ENCODE measurements at regions not wholly inside any gene's neighbourhood (a gene's known extent, or its start where the extent isn't known, plus 50 kb on each side); places are given as distances from the start of the nearest gene placed in this dataset.

DNA sequence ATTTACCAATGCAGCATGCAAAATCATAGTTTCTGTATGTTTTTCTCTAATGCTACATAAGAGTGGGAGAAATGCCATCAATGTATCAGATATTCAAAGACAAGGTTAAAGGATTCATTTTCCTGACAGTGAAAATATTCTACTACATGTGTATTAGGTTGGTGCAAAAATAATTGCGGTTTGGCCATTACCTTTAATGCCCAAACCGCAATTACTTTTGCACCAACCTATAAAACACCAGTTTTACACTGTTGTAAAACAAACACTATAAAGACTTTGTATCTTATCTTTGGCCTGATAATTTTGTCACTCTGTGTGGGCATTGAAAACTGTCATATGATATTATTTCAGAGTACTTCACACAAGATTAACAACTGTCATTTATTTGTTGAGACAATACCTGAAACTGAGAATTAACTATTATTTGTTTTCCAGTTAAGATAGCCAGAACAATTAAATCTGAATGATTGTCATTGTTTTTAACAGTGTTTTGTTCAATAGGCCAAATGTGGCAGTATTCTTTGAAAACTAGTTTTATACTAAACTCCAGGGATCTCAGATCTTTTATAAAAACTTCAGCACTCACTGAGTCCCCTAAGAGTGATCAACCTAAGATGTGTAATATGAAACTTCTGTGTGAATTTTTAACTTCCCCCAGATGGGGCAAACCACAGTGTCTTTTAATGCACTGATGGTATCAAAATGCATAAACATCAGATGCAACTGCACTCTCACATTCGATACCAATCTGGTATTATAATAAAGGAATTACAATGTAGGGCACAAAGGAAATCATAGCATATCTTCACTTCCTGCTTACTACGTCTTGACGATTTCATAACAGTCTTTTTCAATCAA is 53.8 kb upstream of the FBN2 start:
- DNase-seq = peak; percentile 32

DNA sequence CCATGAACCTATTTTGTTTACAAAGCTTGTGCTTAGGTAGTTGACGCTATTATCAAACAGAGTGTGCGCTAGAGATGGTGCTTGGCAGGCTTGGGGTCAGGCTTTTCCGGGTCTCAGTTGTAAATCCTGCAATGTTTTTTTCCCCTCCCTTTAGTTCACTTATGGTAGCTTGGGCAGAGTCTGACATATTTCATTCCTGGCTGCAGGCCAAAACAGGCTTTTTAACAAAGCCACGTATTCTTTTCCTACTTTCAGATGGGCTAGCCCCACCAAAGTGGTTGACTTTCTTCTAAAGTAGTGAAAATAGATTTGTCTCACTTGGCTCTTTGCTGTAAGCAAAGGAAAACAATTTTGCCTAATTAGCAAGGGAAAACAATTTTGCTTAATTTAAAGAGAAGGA is 58.0 kb upstream of the FBN2 start:
- DNase-seq = peak; percentile 46

DNA sequence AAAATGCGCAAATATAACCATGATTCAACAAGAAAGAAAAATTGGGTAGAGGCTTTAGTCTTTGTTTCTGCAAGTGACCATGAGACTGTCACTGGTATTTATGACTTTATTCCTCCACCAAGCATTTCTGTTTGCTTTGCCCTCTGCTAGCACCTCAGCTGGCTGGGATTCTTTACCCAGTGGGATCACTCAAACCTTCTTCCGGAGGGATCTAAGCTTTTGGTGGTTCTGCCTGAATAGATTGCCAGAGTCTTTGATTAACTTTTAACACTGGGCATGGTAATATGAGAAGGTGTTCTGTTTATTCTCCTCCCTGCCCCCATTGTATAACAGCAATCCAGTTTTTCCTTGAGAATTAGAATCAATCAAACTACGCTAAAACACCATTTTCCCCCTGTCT is 59.1 kb upstream of the FBN2 start:
- no peak for DNase-seq

DNA sequence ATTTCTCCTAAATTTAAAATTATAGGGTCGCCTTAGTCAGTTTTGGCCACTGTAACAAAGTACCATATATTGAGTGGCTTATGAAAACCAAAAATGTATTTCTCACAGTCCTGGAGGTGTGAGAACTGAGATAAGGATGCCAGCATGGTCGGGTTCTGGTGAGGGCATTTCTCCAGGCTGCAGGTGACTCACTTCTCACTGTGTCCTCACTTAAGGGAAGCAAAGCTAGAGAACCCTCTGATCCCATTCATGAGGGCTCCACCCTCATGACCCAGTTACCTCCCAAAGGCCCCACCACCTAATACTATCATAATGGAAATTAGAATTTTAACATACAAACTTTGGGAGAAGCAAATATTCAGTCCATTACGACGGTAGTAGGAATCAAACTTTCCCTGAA is 75.1 kb upstream of the FBN2 start:
- no peak for DNase-seq

DNA sequence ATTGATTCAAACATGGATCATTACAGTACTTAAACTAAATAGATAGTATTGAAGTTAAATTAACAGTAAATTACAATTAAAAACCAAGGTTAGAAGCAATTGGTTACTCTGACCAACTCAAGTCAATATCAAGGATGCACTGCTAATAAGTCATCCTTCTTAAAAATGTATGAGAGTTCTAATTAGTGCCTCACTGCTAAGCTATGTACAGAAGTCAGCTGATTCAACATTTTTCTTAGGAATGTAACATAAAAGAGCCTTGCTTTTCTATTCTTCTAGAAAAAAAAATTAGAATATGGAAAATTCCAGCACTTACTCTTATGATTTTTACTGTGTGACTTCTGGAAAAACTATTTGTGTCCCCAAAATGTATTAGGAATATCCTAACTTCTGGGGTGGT is 75.7 kb upstream of the FBN2 start:
- peak; percentile 46 for DNase-seq

DNA sequence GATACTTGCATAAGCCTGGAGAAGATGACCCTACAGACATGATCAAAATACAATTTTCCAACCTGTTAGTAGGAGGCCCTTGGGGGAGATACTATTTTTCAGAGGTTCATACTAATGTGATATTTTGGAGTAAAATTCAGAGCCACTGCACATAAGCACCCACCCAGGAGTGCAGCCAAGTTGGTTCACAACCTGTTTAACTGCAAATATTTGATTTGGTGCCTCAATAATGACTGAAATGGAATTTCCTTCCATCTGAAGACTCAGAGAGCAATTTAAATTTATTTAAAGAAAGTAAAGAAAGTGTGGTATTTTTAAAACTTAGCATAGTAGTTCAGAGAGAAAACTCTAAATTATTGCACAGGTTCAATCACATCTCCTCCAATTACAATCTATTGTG is 77.5 kb upstream of the FBN2 start:
- DNase-seq = no peak

DNA sequence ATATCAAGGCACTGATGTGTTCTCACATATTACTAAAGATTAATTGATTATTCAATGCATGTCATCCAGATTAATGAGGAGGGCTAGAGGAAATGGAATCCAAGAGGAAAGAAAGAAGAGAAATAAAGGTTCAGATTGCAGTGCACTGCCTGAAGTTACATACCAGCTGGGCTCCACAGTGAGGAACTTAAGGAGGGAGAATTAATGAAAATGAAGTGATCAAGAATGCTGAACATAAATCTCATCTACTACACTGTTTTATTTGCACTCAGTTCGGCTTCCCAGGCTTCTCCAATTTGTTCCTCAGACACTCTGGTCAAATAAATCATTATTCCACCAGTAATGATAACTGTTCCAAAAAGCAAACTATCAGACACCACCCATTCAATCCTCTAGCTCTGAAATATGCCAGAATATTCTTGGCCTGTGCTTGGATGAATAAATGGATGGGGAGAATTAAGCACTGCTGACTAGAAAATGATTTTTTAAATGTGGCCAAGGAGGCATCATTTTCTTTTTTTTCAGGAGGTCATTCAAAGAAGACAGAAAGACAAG is 88.6 kb upstream of the FBN2 start:
- no peak for DNase-seq

DNA sequence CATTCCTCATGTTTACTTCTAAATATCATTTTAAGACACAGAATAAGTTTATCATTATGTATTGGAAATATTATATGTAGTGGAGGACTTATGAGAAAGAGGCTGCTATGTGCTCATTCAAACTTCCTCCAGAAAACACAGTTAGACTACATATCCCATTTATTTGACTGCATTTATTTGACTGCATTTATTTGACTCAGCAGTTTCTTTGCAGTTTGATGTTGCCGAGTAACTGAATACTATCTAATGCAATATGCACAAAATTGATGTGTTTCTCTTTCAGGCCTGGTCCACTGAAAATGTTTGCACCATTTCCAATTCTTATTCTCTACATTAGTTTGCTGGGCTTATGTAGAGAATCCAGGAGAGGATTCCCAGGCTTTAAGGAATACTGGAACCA is 89.9 kb upstream of the FBN2 start:
- no peak for DNase-seq

DNA sequence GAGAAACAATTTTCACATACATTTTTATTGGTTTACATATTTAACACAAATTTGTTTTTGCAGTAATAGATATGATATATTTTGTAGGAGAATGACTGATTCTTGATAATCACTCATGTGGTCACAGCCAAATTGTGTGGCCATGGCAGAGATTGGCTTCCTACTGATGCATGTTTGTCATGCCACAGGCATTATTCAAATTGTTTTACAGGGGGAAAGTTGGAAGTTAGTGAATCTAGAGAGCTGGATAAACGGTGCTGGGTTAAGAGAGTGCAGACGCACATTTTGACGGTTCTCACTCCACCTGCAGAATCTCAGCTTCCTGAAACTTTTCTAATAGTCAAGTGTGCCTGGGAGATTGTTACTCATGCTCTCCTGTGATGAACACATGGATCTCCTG is 91.1 kb upstream of the FBN2 start:
- peak; percentile 39 for DNase-seq

DNA sequence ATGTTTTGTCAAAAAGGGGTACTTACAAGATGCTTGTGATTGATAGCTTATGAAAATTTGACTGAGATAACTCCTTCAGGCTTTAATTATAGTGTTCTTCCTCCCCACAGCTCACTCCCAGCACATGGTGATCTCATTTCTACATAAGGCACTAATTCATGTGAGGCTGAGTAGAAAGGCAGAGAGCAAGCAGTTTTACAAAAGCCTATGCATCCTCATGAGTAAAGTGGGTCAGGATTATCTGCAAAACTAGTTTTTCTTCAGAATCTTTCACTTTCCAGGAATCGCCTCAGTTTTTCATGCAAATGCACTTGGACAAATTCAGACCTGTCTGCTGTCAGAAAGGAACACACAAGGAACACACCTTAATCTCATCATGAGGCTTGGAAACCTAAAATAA is 92.1 kb upstream of the FBN2 start:
- DNase-seq = no peak

DNA sequence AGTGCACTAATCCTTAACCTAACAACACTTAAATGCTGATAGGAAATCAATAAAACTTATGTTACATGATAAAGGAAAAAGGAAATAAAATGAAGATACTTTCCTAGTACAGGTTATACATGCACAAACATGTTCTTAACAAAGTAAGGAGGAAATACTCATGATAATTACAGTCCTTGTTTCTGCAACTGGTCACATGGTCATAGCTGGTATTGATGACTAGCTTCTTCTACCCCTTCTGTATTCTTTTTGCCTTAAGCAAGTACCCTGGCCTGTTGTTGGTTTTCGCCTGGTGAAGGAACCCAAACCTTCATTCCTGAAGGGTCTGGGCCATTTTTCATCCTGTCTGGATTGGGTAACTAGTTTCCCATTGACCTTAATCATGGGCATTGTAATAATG is 93.7 kb upstream of the FBN2 start:
- no peak for DNase-seq

DNA sequence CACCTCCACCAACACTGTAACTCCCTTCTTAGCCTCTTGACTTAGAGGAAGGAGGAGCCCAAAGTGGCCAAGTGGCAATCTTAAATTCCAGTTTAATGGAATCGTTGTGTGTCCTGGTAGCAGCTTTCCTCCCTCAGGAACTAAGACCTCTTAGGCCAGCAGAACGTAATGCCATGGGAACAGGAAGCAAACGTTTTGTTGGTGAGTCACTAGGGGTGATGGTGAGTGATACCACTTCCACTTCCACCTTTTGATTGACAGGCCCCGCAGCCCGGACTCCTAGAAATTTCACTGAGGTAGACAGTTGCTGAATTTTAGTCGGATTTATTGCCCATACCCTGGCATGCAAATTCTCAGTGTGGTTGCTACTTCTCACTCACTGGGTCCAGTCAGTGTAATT is 94.2 kb upstream of the FBN2 start:
- DNase-seq = peak; percentile 34

DNA sequence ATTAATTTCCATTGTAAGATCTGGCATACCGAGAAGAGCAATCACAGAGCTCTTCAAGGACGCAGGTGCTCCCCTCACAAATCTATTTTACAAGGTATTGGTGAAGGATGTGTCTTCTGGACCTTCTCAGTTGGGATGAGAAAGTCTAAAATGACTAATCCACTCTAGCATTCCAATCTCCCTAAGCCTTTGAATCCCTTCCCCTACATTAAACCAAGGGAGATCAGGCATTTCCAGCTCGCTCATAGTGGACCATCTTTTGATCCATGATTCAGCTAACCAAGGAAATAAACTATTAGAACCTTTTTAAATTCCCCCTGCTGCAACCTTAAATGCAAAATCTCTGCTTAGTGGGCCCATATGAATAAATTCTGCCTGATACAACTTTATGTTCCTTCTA is 95.9 kb upstream of the FBN2 start:
- DNase-seq = no peak

DNA sequence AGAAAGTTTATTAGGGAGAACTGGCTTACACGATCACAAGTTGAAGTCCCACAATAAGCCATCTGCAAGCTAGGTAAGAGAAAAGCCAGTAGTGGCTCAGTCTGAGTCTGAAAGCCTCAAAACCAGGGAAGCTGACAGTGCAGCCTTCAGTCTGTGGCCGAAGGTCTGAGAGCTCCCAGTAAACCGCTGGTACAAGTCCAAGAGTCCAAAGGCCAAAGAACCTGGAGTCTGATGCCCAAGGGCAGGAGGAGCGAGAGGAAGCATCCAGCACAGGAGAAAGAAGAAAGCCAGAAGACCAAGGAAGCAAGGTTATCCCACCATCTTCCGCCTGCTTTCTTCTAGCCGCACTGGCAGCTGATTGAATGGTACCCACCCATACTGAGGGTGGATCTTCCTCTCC is 97.3 kb upstream of the FBN2 start:
- no peak for DNase-seq

DNA sequence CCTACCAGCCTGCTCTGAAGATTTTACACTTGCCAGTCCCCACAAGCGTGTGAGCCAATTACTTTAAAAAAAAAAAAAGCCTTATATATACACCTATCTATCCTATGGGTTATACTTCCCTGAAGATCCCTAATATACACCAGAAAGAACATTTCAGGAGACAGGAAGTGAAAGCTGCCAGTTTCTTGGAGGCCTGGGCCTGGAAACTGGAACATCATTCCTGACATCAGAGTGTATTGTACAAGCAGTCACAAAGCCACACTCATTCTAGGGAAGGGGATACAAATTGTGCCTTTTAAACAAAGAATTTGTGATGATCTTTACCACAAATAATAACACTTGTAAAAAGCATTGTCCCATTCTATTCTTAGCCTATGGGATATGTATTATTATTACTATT is 98.3 kb upstream of the FBN2 start:
- peak; percentile 29 for DNase-seq

DNA sequence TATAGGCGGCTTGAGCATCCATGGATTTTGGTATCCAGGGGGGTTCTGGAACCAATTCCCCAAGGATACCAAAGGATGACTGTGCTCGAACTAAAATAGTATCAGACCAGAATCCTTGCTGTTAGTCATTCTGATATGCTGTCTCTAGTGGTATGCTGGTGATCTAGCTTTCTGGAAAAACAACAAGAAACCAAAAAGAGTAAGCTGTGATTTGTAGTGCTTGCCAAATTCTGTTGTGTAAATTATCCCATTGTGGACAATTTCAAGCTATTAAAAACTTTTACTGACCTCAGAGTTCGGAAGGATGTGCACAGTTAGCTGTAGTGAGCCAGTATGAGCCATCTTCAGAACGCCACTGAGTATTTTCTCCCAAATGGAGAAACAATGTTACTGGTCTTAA is 99.0 kb upstream of the FBN2 start:
- peak; percentile 90 for DNase-seq

DNA sequence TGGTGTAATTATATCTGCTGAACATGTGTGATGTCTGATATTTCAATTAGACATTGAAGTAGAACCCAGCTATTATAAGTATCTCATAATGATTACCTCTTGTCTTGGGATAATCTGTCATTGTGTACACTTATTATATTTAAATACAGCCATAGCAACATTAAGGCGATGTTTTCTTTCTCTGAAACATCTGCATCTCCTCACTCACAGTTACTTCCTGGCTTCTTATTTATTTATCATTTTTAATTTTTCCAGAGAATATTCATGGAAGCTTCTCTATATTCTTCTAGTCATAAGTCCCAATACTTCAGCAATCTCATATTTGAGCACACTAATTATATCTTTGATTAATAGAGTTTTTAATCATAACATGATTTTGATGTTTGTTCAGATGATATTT is 103.8 kb upstream of the FBN2 start:
- no peak for DNase-seq

DNA sequence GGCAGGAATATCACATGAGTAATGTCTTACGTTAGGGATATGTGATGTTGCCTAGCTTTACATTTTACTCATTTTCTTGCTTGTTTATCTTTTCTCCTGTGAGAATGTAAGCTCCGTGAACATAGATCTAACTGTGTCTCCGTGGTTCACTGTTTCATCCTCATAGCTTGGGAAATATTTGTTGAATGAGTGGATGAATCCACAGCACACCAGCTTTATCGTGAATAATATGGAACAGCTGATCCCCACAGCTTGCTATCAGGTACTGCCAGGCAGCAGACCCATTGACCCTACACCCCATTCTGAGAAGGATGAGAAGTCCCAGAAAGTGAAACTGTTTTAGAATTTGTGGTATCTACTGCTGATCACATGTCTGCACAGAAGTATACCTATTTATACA is 106.8 kb upstream of the FBN2 start:
- DNase-seq = peak; percentile 88

DNA sequence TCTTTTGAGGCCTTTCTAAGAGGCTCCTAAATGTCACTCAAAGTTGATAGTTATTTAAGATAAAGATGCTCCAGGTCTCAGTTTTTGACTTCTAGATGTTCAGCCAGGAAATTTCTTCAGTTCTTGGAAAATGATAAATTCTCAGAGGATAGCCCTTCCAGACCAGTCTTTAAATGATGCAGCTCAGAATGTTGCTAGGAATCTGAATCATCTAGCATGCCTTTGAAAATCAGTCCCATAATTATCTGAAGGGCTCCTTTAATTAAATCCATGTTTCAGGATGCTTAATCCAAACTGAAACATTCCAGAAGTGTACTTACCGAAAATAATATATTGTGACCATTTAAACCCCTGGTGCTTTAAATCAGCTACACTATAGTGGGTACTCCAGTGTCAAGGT is 107.5 kb upstream of the FBN2 start:
- DNase-seq = peak; percentile 83

DNA sequence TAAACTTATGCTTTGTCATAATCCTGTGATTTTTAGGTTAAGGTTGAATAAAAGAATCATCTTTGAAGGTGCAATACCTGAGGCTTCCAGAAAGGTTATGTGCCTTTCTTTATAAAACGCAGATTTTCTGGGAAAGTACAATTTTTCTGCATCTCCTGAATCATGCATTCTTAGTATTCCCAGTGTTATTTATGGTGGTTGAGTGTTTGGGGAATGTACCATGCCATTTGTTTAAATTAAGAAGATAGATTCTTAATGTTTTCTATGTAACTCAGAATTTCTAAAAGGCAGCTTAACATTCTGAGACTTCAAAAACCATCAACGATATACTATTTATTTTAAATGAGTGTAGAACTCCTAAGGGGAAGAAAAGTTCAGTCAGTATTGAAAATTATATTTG is 108.1 kb upstream of the FBN2 start:
- peak; percentile 47 for DNase-seq

DNA sequence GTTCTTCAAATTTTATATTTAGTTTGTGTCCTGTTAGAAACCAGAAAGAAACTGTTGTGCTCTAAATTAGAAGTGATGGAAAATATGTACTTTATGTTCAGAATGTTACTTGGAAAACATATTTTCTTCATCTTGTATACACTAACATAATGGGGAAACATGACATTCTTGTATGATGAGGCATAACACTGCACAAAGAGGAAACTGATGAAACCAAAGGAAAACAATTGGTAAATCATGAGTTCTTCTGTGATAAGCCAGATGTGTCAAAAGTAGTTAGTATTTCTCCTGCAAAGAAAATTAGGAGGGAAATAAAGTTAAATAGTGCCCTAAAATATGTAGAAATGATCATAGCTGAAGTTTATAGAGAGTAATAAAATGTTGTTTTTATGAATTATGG is 111.1 kb upstream of the FBN2 start:
- peak; percentile 77 for DNase-seq

DNA sequence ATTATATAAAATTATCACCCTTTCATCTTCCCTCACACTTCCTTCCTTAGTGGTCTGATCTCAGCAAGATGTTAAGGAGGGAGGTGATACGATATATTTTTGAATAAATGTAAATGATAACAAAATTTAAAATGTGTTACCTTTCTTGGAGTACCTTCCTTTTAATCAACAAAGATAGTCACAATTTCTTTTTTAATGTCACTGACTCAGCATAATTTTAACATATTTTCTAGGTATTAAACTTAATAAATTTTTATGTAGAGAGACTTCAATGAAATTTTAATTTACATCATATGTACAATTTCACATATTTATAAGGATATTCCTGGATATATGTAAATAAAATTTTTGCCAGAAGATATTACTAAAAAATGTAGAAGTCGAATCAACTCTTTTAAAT is 125.0 kb upstream of the FBN2 start:
- no peak for DNase-seq

DNA sequence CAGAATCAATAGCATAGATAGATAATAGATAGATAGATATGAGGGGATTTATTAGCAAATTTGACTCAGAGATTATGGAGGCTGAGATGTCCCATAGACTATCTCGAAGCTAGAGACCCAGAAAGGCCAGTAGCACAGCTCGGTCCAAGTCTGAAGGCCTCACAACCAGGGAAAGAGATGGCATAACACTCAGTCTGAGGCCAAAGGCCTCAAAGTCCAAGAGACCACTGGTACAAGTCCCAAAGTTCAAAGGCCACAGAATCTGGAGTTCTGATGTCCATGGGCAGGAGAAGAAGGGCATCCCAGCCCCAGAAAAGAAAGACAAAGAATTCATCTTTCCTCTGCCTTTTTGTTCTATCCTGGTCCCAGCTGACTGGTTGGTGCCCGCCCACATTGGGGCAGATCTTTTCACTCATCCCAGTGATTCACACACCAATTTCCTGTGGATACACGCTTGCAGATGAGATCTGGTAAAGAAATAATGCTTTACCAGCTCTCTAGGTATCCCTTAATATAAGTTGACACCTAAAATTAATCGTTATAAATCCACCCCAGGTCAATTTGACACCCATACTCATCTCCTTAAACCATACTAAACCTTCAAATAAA is 127.8 kb upstream of the FBN2 start:
- no peak for DNase-seq

DNA sequence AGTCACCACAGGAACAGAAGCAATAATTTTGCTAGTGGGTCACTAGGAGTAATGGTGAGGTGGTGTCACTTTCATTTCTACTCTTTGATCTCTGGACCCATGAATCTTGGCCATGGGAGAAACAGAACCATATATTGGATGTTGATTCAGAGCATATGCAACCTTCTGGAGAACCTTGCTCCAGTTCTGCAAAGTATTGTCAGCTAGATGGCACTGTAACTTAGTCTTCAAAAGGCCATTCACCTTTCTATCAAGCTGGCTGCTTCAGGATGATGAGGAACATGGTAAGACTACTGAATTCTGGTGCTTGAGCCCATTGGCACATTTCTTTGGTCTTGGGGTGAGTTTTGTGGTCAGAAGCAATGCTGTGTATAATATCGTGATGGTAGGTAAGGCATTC is 129.1 kb upstream of the FBN2 start:
- DNase-seq = no peak

DNA sequence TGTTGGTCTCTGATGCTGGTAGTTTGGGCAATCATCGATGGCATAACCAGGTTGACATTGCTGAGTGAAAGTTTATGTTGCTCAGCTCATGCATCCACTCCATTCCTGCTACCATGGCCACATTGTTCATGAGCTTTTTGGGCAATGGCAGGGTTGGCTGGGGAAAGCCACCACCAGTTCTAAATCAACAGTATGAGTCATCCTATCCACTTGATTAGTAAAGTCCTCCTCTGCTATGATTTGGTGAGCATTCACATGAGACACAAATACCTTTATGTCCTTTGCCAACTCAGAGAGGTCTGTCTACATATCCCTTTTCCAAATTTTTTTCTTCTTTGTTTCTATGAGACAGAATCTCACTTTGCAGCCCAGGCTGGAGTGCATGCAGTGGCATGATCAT is 129.7 kb upstream of the FBN2 start:
- DNase-seq = no peak
